ENCODE measurements at regions not wholly inside any gene's neighbourhood (a gene's known extent, or its start where the extent isn't known, plus 50 kb on each side); places are given as distances from the start of the nearest gene placed in this dataset.

DNA sequence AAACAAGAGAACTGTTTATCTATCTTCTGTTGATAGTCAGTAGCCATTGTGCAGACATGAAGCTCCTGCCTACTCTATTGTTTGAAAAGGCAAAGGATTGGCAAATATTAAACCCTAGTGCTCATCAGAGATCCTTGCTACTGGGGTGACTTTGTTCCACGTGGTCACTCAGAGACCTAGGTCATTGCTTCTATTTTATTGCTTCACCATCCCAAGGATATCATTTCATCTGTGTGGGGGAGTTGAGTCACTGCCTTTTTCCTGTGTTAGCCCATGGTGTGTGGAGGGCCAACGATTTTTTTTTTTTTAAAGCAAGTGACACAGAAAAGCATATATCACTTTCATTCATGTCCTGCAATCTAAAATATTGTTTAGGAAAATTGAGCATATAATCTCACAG lies 254.1 kb upstream of the RXFP2 start:
- TF ChIP-seq, protein P1, sequence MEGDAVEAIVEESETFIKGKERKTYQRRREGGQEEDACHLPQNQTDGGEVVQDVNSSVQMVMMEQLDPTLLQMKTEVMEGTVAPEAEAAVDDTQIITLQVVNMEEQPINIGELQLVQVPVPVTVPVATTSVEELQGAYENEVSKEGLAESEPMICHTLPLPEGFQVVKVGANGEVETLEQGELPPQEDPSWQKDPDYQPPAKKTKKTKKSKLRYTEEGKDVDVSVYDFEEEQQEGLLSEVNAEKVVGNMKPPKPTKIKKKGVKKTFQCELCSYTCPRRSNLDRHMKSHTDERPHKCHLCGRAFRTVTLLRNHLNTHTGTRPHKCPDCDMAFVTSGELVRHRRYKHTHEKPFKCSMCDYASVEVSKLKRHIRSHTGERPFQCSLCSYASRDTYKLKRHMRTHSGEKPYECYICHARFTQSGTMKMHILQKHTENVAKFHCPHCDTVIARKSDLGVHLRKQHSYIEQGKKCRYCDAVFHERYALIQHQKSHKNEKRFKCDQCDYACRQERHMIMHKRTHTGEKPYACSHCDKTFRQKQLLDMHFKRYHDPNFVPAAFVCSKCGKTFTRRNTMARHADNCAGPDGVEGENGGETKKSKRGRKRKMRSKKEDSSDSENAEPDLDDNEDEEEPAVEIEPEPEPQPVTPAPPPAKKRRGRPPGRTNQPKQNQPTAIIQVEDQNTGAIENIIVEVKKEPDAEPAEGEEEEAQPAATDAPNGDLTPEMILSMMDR (IDR thresholded peaks at IDR 0.05), result no peak
- TF ChIP-seq POLR2A (IDR thresholded peaks at IDR 0.05), result no peak

All from Peyer's patch (tissue), 4 donors.